Lower leg skin (tissue), 4 donors: ENCODE measurements at regions not wholly inside any gene's neighbourhood (a gene's known extent, or its start where the extent isn't known, plus 50 kb on each side); places are given as distances from the start of the nearest gene placed in this dataset.

ENCODE experiments used
- DNase-seq, 2 donors: peaks; one replicate each; pipeline ENCODE4 v3.0.0-alpha.2; 2019; ENCODE audit warnings: low spot score in 2 of 2
- H3K4me3 ChIP-seq: fragments of 200-600 bp; sonication (generic); 2 replicates; pipeline ENCODE4 v1.5.1; 2017; ENCODE audit warnings: mild to moderate bottlenecking, low read depth; ENCODE audit not compliant: poor library complexity, severe bottlenecking
- POLR2A ChIP-seq, 2 donors: fragments of 450-650 bp; IDR thresholded peaks; one replicate each; pipeline ENCODE4 v1.6.1; 2016 to 2017; ENCODE audit warnings: antibody characterized with exemption in 2 of 2, mild to moderate bottlenecking in 1 of 2, moderate library complexity in 1 of 2
- WGBS, 2 donors: methylation state at CpG; one replicate each; pipeline ENCODE4 v1.1.5; 2018; 5-methylcytosine and 5-hydroxymethylcytosine counted together
- intact Hi-C: fragments of 100-400 bp; cut with DNase I; formaldehyde crosslinking; loops from one replicate; pipeline ENCODE4 v1.15.0; 2023; ENCODE audit warnings: low total_unique reads
- TF ChIP-seq, protein P1 (sequence below), 3 donors: fragments of 450-650 bp; IDR thresholded peaks; one replicate each; pipeline ENCODE4 v1.5.1; 2016; ENCODE audit warnings: antibody characterized with exemption in 3 of 3, mild to moderate bottlenecking in 3 of 3, moderate library complexity in 2 of 3

DNA sequence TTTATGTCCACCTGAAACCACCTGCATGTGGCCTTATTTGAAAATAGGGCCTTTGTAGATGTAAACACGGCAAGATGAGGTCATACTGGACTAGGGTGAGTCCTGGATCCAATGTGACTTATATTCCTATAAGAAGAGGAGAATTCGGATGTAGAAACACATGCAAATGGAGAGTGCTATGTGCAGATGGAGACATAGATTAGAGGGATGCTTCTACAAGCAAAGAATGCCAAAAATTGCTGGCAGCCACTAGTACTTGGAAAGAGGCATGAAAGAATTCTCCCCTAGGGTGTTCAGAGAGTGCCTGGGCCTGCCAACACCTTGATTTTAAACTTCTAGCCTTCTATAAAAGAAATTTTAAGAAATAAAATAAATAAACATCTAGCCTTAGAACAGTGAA, 226.1 kb downstream of the RFC3 start:
- no peak for TF ChIP-seq POLR2A (IDR thresholded peaks at IDR 0.05)
- TF ChIP-seq, protein P1, sequence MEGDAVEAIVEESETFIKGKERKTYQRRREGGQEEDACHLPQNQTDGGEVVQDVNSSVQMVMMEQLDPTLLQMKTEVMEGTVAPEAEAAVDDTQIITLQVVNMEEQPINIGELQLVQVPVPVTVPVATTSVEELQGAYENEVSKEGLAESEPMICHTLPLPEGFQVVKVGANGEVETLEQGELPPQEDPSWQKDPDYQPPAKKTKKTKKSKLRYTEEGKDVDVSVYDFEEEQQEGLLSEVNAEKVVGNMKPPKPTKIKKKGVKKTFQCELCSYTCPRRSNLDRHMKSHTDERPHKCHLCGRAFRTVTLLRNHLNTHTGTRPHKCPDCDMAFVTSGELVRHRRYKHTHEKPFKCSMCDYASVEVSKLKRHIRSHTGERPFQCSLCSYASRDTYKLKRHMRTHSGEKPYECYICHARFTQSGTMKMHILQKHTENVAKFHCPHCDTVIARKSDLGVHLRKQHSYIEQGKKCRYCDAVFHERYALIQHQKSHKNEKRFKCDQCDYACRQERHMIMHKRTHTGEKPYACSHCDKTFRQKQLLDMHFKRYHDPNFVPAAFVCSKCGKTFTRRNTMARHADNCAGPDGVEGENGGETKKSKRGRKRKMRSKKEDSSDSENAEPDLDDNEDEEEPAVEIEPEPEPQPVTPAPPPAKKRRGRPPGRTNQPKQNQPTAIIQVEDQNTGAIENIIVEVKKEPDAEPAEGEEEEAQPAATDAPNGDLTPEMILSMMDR (IDR thresholded peaks at IDR 0.05): no peak
- peak in 1 of 2 donors; percentile 35 for DNase-seq
- intact Hi-C loops: no loop called here
- 39 to 48% methylated on average over 2 of the region's 2 CpGs for WGBS, 2 donors
- H3K4me3 ChIP-seq: no peak overlapping the region

DNA sequence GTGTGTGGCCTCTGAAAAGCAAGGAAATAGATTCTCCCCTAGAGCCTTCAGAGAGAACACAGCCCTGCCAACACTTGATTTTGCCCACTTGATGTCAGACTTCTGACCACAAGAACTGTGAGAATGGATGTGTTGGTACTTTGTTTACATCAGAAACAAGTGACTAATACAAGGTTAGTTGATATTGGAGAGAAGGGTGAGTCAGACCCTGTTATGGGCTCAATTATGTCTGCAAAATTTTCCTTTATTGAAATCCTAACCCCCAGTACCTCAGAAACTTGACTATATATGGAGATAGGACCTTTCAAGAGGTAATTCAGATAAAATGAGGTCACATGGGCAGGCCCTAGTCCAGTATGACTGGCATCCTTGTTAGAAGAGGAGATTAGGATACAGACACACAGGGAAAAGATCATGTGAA, 226.7 kb downstream of the RFC3 start:
- H3K4me3 ChIP-seq: no peak overlapping the region
- intact Hi-C loops: no loop called here
- TF ChIP-seq, protein P1 (IDR thresholded peaks at IDR 0.05): no peak
- no peak for TF ChIP-seq POLR2A (IDR thresholded peaks at IDR 0.05)
- DNase-seq: no peak

DNA sequence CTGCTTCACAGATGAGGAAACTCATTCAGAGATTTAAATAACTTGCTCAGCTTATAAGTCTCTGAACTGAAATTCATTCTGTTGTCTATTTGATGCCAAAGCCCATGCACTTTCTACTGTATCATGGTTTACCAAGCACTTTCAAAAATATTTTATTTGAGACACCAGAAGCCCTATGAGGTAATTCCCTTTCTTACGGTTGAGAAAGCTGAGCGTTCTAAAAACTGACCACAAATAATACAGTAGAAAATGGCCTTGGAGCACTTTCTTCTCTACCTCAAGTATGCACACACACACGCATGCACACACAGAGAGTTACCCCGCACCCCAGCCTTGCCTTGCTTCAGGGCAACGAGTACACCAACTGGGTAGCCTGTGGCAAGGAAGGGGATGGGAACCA, 228.5 kb downstream of the RFC3 start:
- 84 to 89% methylated on average over 5 of the region's 5 CpGs for WGBS, 2 donors
- H3K4me3 ChIP-seq: no peak overlapping the region
- TF ChIP-seq, protein P1 (IDR thresholded peaks at IDR 0.05): no peak
- no peak for TF ChIP-seq POLR2A (IDR thresholded peaks at IDR 0.05)
- no peak for DNase-seq
- intact Hi-C loops: no loop called here

DNA sequence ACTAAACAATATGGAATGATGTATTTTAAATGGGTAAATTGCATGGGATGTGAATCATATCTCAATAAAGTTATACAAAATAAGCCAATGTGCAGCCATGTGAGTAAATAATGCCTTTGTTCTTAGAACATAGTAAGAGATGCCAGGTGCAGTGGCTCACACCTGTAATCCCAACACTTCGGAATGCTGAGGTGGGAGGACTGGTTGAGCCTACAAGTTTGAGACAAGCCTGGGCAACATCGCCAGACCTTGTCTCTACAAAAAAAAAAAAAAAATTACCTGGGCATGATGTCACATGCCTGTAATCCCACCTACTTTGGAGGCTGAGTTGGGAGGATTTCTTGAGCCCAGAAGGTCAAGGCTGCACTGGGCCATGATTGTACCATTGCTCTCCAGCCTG, 230.7 kb downstream of the RFC3 start:
- DNase-seq: no peak
- TF ChIP-seq, protein P1 (IDR thresholded peaks at IDR 0.05): no peak
- no peak for TF ChIP-seq POLR2A (IDR thresholded peaks at IDR 0.05)
- WGBS, 2 donors: 36 to 65% methylated on average over 2 of the region's 2 CpGs
- intact Hi-C loops: no loop called here
- H3K4me3 ChIP-seq: no peak overlapping the region

DNA sequence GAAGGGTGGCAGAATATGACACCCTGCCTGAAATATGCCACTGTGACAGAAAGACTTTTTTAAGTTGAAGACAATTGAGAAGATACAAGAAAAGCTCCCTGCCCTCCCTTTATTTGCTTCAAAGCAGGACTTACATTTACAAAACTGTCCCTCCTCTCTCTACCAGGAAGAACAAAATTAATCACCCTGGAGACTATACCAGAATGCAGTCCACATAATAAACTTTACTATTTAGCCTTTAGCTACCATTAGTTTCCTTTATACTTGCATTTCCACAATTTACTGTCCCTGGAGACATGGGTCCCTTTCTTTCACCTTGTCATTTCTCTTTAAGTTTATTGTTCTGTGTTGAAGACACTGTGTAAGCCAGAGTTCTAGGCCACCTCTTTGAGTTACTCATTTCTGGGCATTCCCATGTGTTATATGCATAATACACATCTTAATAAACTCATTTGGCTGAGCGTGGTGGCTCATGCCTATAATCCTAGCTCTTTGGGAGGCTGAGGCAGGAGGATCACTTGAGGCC, 238.8 kb downstream of the RFC3 start:
- TF ChIP-seq, protein P1 (IDR thresholded peaks at IDR 0.05): no peak
- no peak for TF ChIP-seq POLR2A (IDR thresholded peaks at IDR 0.05)
- no peak overlapping the region for H3K4me3 ChIP-seq
- 87 to 96% methylated on average over 1 of the region's 1 CpG for WGBS, 2 donors
- intact Hi-C loops: no loop called here
- no peak for DNase-seq
